SK-N-MC (cell line): ENCODE measurements at regions not wholly inside any gene's neighbourhood (a gene's known extent, or its start where the extent isn't known, plus 50 kb on each side); places are given as distances from the start of the nearest gene placed in this dataset.

ENCODE experiments used
- EZH2 ChIP-seq: fragments of 200-600 bp; sonication (generic); IDR thresholded peaks from one replicate; pipeline ENCODE4 v1.6.1; 2017; ENCODE audit warnings: antibody characterized with exemption
- POLR2AphosphoS5 ChIP-seq: IDR thresholded peaks from 2 replicates; pipeline ENCODE4 v1.6.1; 2012; ENCODE audit warnings: mild to moderate bottlenecking, low read depth, low read length, borderline replicate concordance

- TF ChIP-seq POLR2AphosphoS5 (no peak), EZH2 (no peak)
These were observed 274.5 kb downstream of the SLC7A11 start for GRCh38 chr4:137967480-137968190.
